ENCODE measurements at regions not wholly inside any gene's neighbourhood (a gene's known extent, or its start where the extent isn't known, plus 50 kb on each side); places are given as distances from the start of the nearest gene placed in this dataset.

DNA sequence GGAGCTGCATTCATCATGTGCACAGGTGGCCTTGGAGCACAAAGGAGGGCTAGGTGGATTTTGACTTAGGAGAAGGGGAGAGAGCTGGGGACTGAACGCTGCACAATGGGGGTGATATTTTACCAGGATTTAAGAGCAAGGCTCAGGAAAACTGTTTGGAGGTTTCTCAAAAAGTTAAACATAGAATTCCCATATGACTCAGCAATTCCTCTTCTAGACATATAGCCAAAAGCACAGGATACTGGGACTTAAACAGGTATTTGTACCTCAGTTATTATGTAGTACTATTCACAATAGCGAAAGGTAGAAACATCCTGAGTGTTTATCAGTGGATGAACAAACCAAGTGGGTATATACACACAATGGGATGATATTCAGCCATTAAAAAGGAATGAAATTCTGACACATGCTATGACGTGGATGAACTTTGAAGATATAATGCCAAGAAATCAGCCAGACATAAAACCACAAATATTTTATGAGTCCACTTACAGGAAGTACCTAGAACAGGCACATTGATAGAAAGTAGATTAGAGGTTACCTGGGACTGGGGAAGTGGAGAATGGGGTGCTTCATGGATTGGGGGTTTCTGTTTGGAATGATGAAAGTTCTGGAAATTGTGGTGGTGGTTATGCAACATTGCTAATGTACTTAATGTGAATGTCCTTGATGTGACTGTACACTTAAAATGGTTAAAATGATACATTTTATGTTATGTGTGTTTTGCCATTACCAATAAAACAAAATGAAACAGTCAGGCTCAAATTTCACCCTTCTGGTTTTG, 216.9 kb downstream of the HAUS1 start:
- no peak for TF ChIP-seq POLR2A (IDR thresholded peaks at IDR 0.05; ENCODE audit: low read length)
- no peak for TF ChIP-seq GATA1 (IDR thresholded peaks at IDR 0.05; ENCODE audit: low read depth, low read length)

DNA sequence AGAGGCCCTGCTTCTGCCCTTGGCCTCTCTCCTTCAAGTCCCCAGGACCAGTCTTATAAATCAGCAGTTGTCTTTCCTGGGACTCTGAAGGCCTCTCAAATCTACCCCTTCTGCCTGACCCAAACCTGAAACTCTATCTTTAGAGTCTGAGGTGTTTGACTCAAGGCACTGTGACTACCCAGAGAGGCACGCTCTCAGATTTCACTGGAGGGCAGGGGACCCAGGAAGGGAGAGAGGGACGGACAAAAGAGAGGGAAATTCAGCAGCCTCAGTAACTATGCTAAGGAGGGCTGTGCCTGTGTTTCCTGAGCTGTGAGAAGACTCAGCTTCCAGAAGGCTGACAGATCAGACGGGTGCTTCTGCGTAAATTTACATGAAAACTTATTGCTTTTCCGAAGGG, 217.8 kb downstream of the HAUS1 start:
- no peak for TF ChIP-seq POLR2A (IDR thresholded peaks at IDR 0.05; ENCODE audit: low read length)
- TF ChIP-seq GATA1 (IDR thresholded peaks at IDR 0.05; ENCODE audit: low read depth, low read length): no peak
- DNase-seq: no peak

More for the DNA sequence above, 216.9 kb downstream of the HAUS1 start:
- no peak for DNase-seq

DNA sequence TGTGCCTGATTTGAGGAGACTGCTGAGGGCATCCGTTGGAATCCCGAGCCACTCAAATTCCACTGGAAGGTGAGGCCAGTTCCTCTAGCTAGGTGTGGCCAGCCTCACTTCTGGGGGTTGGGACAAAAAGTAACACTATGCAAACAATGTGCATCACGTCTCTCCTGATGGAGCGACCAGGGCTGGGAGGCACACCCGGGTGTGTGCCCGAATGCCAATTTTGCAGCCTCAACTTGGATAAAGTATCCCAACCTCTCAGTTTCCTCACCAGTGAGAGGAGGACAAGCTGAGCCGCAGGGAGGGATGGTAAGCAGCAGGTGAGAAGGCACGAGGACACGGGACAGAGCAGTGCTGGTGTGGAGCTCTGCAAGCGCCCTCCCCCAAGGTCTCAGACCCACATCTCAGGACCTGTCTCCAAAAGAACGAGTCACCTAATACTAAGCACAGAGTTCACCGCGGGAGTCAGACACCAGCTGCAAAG, 218.3 kb downstream of the HAUS1 start:
- DNase-seq: no peak
- TF ChIP-seq POLR2A (IDR thresholded peaks at IDR 0.05; ENCODE audit: low read length) (no peak), GATA1 (IDR thresholded peaks at IDR 0.05; ENCODE audit: low read depth, low read length) (no peak)

DNA sequence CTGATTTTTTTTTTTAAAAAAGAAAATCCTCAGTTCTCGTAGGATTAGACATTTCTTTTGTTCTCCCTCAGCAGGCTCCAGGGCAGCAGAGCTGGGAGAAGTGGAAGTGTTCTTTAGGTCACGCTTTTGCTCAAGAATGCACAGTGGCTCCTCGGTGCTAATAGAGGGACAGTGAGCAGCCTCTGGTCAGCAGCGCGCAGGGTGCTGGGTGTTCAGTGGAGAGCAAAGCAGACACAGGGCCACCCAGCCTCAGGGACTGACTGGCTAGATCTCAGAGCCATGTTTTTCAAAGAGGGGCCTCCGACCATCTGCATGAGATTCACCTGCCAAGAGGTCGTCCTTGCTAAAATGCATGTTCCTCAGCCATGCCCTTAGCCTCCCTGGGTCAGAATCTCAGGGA, 218.8 kb downstream of the HAUS1 start:
- no peak for DNase-seq
- TF ChIP-seq POLR2A (IDR thresholded peaks at IDR 0.05; ENCODE audit: low read length): no peak
- no peak for TF ChIP-seq GATA1 (IDR thresholded peaks at IDR 0.05; ENCODE audit: low read depth, low read length)

DNA sequence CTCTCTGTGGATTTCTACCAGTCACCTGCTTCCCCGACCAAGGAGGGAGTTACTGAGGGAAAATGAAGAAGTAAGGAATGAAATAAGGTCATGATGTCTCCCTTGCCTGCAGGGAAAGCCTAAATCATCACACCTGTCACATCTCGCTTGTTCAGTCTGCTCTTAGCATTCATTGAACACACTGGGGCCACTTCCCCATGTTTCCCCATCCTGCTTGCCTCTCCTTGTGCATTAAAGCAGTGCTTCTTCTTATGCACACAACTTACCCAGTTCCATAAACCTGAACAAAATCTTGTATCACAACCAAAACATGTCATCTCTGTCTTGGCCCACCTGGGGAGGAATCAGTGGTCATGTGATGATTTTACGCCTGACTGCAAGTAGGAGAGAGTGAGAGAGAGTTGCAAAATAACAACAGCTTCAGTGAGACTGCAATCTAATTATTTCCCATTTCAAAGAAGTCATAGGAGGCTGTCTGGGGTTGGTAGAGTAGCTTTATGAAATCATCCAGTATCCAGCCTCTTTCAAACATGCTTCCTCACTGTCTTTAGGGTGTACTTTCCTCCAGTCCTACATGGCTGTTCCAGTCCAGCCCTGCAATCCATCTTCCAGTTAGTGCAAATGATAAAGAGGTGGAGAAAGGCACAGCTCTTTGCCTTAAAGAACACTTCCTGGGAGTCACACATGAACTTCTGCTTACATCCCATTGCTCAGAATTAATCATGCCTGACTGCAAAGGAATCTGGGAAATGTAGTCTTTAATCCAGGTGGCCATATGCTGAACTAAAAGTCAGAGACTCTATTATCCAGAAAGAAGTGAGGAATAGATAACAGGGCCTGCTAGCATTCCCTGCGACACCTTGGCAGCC, 220.1 kb downstream of the HAUS1 start:
- TF ChIP-seq GATA1 (IDR thresholded peaks at IDR 0.05; ENCODE audit: low read depth, low read length): no peak
- no peak for TF ChIP-seq POLR2A (IDR thresholded peaks at IDR 0.05; ENCODE audit: low read length)
- no peak for DNase-seq

DNA sequence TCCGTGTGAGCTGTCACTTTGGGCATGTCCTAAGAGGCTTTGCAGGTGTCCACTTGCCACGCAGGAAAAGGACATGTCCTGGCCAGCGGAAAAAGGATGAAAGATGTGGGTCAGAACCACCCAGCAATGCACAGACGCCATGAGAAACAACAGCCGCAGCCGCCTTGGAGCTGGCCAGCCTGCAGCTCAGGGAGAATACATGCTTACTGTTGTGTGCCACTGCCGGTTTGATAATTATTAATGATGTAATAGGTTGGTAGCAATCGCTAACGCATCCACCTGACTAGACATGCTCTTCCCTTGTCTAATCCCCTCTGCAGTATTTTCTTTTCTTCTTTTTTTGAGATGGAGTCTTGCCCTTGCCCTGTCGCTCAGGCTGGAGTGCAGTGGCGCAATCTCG, 221.7 kb downstream of the HAUS1 start:
- TF ChIP-seq GATA1 (IDR thresholded peaks at IDR 0.05; ENCODE audit: low read depth, low read length) (no peak), POLR2A (IDR thresholded peaks at IDR 0.05; ENCODE audit: low read length) (no peak)
- no peak for DNase-seq

- no peak for DNase-seq
- TF ChIP-seq GATA1 (IDR thresholded peaks at IDR 0.05; ENCODE audit: low read depth, low read length) (no peak), POLR2A (IDR thresholded peaks at IDR 0.05; ENCODE audit: low read length) (no peak)
Measured at GRCh38 chr18:46329736-46330246, 225.6 kb downstream of the HAUS1 start.

DNA sequence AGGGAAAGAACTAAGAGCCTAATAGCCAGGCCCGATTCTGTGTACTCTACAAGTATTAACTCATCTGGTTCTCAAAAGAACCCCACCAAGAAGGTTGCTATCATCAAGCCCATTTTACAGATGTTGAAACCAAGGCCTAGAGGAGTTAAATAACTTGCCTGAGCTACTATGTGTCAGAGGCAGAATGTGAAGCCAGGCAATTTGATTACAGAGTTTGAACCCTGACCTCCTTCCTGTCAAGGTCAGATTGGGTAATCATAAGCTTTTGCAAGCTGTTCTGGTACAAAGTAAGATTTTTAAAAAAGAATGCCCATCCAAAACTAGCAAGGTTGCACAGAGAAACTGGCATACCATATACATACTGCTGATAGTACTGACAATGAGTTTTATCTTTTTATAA, 227.1 kb downstream of the HAUS1 start:
- DNase-seq: no peak
- no peak for TF ChIP-seq POLR2A (IDR thresholded peaks at IDR 0.05; ENCODE audit: low read length)
- TF ChIP-seq GATA1 (IDR thresholded peaks at IDR 0.05; ENCODE audit: low read depth, low read length): no peak

DNA sequence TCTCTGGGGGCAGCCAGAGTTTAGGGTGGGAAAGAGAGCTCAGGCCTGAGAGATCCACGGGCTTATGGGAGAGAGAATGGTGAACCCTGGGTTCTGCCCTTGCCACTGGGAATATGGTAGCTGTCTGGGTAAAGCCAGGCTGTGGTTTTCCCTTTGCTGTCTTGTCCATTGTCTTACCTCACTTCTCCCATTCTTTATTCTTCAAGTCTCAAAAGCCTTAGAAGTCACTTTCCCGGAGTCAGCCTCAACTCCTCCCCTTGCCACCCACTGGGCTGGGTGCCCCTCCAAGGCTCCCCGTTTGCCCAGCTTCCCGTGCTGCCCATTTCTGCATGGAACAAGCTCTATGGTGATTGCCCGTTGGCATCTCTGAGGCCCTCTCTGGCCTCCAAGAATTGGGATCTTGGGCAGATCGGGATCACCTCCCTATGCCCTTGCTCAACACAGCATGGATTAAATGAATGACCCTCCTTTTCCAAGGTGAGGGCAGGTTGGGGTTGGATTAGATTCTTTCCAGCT, 228.2 kb downstream of the HAUS1 start:
- no peak for DNase-seq
- TF ChIP-seq GATA1 (IDR thresholded peaks at IDR 0.05; ENCODE audit: low read depth, low read length) (no peak), POLR2A (IDR thresholded peaks at IDR 0.05; ENCODE audit: low read length) (no peak)

- no peak for DNase-seq
- TF ChIP-seq GATA1 (IDR thresholded peaks at IDR 0.05; ENCODE audit: low read depth, low read length) (no peak), POLR2A (IDR thresholded peaks at IDR 0.05; ENCODE audit: low read length) (no peak)
Measured at GRCh38 chr18:46332921-46333341, 228.7 kb downstream of the HAUS1 start.

- peak; percentile 23 to 28 for DNase-seq
- no peak for TF ChIP-seq POLR2A (IDR thresholded peaks at IDR 0.05; ENCODE audit: low read length)
- TF ChIP-seq GATA1 (IDR thresholded peaks at IDR 0.05; ENCODE audit: low read depth, low read length): no peak
Measured at GRCh38 chr18:46333431-46334135, 229.4 kb downstream of the HAUS1 start.

DNA sequence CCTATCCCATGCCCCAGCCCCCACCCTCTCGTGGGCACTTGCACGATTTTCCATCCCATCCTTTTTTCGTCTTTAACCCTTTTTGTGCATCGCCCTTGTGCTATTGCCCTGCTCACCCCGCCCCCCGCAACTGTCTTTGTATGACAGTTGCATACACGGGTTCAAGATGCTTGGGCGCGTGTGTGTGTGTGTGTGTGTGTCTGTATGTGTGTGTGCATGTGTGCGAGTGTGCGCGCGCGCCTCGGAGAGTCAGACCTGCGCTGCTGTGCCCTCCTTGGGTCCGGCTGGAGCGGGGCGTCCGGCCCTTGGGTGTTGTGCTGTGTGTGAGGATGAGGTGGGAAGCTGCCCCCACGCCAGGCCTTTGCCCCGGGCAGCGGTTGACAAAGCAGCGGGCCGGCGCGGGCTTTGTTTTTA, 230.7 kb downstream of the HAUS1 start:
- TF ChIP-seq POLR2A (IDR thresholded peaks at IDR 0.05; ENCODE audit: low read length) (no peak), GATA1 (IDR thresholded peaks at IDR 0.05; ENCODE audit: low read depth, low read length) (no peak)
- peak in 1 of 2 experiments; percentile 15 for DNase-seq

- TF ChIP-seq POLR2A (IDR thresholded peaks at IDR 0.05; ENCODE audit: low read length) (no peak), GATA1 (IDR thresholded peaks at IDR 0.05; ENCODE audit: low read depth, low read length) (no peak)
- DNase-seq: no peak
Measured at GRCh38 chr18:46335534-46336101, 231.4 kb downstream of the HAUS1 start.

Measured in erythroblast (primary cell).